Ascending aorta (tissue), 2 donors: ENCODE measurements at regions not wholly inside any gene's neighbourhood (a gene's known extent, or its start where the extent isn't known, plus 50 kb on each side); places are given as distances from the start of the nearest gene placed in this dataset.

Experiments used
- DNase-seq, 2 donors: peaks; one replicate each; pipeline ENCODE4 v3.0.0-alpha.2; 2019; ENCODE audit warnings: low spot score in 2 of 2
- H3K27ac ChIP-seq, 2 donors: fragments of 200-600 bp; sonication (generic); one replicate each; pipeline ENCODE4 v1.5.1; 2016 to 2017; ENCODE audit warnings: mild to moderate bottlenecking in 1 of 2
- H3K27me3 ChIP-seq: fragments of 200-600 bp; sonication (generic); one replicate; pipeline ENCODE4 v1.5.1; 2017
- H3K36me3 ChIP-seq, 2 donors: fragments of 200-600 bp; sonication (generic); one replicate each; pipeline ENCODE4 v1.5.1; 2016
- H3K4me1 ChIP-seq, 2 donors: fragments of 200-600 bp; sonication (generic); one replicate each; pipeline ENCODE4 v1.5.1; 2016 to 2017; ENCODE audit warnings: mild to moderate bottlenecking in 1 of 2
- H3K4me3 ChIP-seq, 2 donors: fragments of 200-600 bp; sonication (generic); one replicate each; pipeline ENCODE4 v1.5.1; 2016 to 2017; ENCODE audit warnings: mild to moderate bottlenecking in 1 of 2
- H3K9me3 ChIP-seq, 2 donors: fragments of 200-600 bp; sonication (generic); one replicate each; pipeline ENCODE4 v1.5.1; 2016
- intact Hi-C: fragments of 100-400 bp; cut with DNase I; formaldehyde crosslinking; loops from one replicate; pipeline ENCODE4 v1.15.1; 2023
- TF ChIP-seq, protein P1 (sequence below), 3 experiments: fragments of 200-600 bp in 2 of 3; fragments of 450-650 bp in 1 of 3; sonication (generic) in 2 of 3; IDR thresholded peaks; one replicate each; pipeline ENCODE4 v1.5.1; 2016 to 2019; ENCODE audit warnings: antibody characterized with exemption in 3 of 3, mild to moderate bottlenecking in 1 of 3, moderate library complexity in 1 of 3

DNA sequence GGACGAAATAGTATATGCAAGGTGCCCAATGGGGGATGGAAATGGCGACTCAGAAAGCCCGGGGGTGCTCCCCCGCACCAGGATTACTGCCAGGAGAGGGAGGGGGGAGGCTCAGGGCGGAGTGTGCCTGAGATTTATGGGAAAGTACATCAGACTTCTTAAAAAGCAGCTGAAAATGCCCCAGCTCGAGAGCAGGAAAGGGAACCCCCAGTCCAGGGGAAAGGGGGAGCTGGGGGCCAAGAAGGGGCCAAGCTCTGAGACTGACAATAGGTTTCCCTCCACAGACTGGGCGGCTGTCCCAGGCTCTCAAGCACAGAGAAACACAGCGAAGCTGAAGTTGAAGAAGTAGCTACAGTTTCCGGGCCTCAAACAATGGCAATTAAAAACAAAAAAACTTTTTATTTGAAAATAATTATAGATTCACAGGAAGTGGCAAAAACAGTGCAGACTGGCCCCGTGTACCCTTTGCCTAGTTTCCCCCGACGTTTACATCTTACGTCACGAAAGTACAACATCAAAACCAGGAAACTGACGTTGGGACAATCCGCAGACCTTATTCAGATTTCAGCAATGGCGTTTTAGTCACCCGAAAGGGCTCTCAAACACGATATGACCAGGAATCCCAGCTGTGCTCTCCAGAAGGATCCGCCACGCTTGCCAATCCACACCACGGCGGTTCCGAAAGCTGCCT, 83.9 kb upstream of the FGFR2 start:
- TF ChIP-seq, protein P1, sequence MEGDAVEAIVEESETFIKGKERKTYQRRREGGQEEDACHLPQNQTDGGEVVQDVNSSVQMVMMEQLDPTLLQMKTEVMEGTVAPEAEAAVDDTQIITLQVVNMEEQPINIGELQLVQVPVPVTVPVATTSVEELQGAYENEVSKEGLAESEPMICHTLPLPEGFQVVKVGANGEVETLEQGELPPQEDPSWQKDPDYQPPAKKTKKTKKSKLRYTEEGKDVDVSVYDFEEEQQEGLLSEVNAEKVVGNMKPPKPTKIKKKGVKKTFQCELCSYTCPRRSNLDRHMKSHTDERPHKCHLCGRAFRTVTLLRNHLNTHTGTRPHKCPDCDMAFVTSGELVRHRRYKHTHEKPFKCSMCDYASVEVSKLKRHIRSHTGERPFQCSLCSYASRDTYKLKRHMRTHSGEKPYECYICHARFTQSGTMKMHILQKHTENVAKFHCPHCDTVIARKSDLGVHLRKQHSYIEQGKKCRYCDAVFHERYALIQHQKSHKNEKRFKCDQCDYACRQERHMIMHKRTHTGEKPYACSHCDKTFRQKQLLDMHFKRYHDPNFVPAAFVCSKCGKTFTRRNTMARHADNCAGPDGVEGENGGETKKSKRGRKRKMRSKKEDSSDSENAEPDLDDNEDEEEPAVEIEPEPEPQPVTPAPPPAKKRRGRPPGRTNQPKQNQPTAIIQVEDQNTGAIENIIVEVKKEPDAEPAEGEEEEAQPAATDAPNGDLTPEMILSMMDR (IDR thresholded peaks at IDR 0.05), result no peak
- Histone ChIP-seq H3K4me1 (peaks cover 0 to 4% of the 10 kb centered on the region in 2 donors), H3K27ac (no peak overlapping the region), H3K27me3 (no peaks in the 10 kb centered on the region), H3K9me3 (peaks cover 0 to 3% of the 10 kb centered on the region in 2 donors), H3K4me3 (no peak overlapping the region), H3K36me3 (no peaks in the 10 kb centered on the region)
- intact Hi-C loops, result no loop called here
- no peak for DNase-seq

DNA sequence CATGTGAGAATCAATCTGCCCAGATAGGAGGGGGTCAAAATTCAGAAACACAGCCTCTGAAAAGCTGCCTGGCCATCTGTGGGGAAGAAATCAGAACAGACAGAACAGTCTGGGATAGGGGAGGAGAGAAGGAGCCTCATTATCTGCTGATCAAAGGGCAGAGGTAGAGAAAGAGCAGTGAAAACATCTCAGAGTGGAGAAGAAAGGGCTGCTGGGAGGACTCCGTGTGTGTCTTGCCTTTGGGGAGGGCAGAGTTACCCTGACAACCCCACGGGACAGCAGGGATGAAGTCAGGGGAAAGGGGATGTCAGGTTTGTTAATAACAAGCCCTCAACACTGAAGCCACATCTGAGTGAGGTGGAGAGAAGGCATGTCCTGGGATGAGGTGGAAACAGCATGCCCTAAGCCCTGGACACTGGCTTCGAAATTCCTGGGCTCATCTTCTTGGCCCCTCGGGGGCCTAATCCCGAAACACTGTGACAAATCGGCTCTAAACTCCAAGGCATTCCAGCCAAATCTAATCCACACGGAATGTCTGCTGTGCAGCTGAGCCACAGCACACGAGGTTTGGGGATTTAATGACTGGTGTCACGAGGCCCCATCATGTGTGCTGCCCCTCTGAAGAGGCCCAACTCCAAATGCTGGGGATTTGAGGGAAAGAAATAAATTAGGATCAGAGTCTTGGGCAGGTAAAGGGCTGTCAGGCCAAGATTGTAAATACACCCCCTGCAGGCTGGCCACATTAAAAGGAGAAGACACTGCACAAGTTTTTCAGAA, 82.8 kb upstream of the FGFR2 start:
- intact Hi-C loops, result no loop called here
- Histone ChIP-seq H3K27me3 (no peaks in the 10 kb centered on the region), H3K4me1 (no peaks in the 10 kb centered on the region), H3K4me3 (no peak overlapping the region), H3K36me3 (no peaks in the 10 kb centered on the region), H3K9me3 (peaks cover 0 to 3% of the 10 kb centered on the region in 2 donors), H3K27ac (no peak overlapping the region)
- TF ChIP-seq, protein P1 (IDR thresholded peaks at IDR 0.05), result no peak
- DNase-seq, result no peak

- Histone ChIP-seq H3K9me3 (peaks cover 0 to 3% of the 10 kb centered on the region in 2 donors), H3K4me1 (no peaks in the 10 kb centered on the region), H3K4me3 (no peak overlapping the region), H3K27me3 (no peaks in the 10 kb centered on the region), H3K27ac (no peak overlapping the region), H3K36me3 (no peaks in the 10 kb centered on the region)
- intact Hi-C loops, result no loop called here
- no peak for DNase-seq
- TF ChIP-seq, protein P1 (IDR thresholded peaks at IDR 0.05), result no peak
These were observed 81.7 kb upstream of the FGFR2 start for GRCh38 chr10:121679916-121680315.

GRCh38 chr10:121678631-121679174, 80.5 kb upstream of the FGFR2 start:
- H3K27me3 ChIP-seq, result no peaks in the 10 kb centered on the region
- no peak overlapping the region for H3K27ac ChIP-seq
- no peak overlapping the region for H3K4me3 ChIP-seq
- no peak for DNase-seq
- H3K9me3 ChIP-seq, result peaks cover 0 to 3% of the 10 kb centered on the region in 2 donors
- TF ChIP-seq, protein P1 (IDR thresholded peaks at IDR 0.05), result no peak
- intact Hi-C loops, result no loop called here
- H3K36me3 ChIP-seq, result no peaks in the 10 kb centered on the region
- H3K4me1 ChIP-seq, result no peaks in the 10 kb centered on the region

- TF ChIP-seq, protein P1 (IDR thresholded peaks at IDR 0.05), result no peak
- no peaks in the 10 kb centered on the region for H3K4me1 ChIP-seq
- intact Hi-C loops, result no loop called here
These were observed 79.6 kb upstream of the FGFR2 start for GRCh38 chr10:121677880-121678279.

More at GRCh38 chr10:121677880-121678279, 79.6 kb upstream of the FGFR2 start:
- no peaks in the 10 kb centered on the region for H3K36me3 ChIP-seq
- H3K9me3 ChIP-seq, result peaks cover 0 to 3% of the 10 kb centered on the region in 2 donors
- no peaks in the 10 kb centered on the region for H3K27me3 ChIP-seq
- no peak for DNase-seq
- no peak overlapping the region for H3K27ac ChIP-seq
- H3K4me3 ChIP-seq, result no peak overlapping the region
